ENCODE measurements at regions not wholly inside any gene's neighbourhood (a gene's known extent, or its start where the extent isn't known, plus 50 kb on each side); places are given as distances from the start of the nearest gene placed in this dataset.
"Not testable (repeated sequence)": the region's sequence is repeated elsewhere in the genome, so short reads cannot be mapped to it uniquely, and the experiment has no call there.

DNA sequence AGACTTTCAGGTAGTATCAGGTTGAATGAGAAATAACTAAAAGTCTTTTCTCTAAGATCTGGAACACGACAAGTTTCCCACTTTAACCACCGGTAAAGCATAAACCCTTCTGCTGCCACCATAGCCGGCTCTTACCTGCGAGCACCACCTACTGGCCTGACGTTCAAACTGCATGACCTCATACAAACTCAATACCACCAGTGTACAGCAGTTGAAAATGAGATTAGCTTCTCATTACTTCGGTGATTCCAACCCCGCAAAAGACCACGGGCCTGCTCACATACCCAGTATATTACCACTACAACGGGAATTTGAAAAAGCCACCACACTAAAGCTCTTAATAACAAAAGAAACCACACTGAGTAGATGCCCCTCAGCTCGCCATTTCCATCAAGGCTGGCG, 1238.6 kb downstream of the TMEM121 start:
- not testable (repeated sequence) for H3K27ac ChIP-seq
- TF ChIP-seq, protein P1, sequence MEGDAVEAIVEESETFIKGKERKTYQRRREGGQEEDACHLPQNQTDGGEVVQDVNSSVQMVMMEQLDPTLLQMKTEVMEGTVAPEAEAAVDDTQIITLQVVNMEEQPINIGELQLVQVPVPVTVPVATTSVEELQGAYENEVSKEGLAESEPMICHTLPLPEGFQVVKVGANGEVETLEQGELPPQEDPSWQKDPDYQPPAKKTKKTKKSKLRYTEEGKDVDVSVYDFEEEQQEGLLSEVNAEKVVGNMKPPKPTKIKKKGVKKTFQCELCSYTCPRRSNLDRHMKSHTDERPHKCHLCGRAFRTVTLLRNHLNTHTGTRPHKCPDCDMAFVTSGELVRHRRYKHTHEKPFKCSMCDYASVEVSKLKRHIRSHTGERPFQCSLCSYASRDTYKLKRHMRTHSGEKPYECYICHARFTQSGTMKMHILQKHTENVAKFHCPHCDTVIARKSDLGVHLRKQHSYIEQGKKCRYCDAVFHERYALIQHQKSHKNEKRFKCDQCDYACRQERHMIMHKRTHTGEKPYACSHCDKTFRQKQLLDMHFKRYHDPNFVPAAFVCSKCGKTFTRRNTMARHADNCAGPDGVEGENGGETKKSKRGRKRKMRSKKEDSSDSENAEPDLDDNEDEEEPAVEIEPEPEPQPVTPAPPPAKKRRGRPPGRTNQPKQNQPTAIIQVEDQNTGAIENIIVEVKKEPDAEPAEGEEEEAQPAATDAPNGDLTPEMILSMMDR (IDR thresholded peaks at IDR 0.05), result peak; percentile 72

DNA sequence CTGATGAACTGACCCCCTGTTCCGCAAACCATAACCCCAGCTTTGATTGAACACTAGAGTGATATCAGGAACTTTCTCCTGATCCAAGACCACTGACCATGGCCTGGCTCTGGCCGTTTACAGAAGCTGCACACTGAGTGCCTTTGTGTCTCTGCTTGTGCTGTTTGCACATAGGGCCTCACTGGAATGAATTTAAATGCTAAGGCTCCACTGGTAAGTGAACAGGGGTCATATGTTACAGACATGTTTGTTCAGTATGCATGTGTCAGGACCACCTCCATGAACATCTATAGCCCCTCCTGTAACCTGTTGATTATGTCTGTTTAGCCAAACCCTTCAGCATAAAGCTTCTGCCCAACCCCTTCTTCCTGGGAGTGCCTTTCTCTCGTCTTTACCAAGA, 1239.8 kb downstream of the TMEM121 start:
- H3K27ac ChIP-seq, result no peak overlapping the region
- no peak for TF ChIP-seq ZFX (IDR thresholded peaks at IDR 0.05; ENCODE audit: borderline replicate concordance)
- TF ChIP-seq, protein P1 (IDR thresholded peaks at IDR 0.05), result no peak

DNA sequence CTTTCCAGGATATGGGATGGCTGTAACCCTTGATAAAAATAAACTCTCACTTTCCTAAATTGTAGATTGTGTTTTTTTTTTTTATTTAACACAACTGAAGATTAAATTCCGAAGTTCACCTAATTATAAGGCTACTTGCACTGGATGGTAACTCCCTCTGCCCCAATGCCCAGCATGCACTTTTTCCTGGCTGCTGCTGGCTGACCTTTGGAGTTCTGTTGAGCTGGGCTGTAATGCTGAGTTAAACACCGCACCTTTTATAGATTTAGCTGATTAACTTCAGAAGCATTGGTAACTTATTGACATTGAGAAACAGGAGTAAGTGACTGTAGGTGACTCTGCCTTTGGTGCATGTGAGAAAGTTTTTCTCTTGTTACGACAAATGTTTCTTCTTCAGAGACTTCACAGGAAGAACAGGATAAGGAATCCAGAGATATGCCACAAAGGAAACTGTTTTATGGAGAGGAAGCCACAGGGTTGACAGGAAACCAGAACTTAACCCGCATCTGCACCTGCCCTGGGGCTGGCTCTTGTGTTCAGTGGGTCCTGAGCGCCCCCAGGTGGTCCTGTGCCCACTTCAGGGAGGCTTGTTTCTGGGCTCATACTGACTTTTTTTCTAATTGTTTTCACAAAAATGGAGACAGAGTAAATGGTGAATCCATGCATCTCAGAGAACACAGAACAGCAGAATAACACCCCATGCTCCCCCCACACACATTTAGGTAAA, 1240.3 kb downstream of the TMEM121 start:
- not testable (repeated sequence) for H3K27ac ChIP-seq

DNA sequence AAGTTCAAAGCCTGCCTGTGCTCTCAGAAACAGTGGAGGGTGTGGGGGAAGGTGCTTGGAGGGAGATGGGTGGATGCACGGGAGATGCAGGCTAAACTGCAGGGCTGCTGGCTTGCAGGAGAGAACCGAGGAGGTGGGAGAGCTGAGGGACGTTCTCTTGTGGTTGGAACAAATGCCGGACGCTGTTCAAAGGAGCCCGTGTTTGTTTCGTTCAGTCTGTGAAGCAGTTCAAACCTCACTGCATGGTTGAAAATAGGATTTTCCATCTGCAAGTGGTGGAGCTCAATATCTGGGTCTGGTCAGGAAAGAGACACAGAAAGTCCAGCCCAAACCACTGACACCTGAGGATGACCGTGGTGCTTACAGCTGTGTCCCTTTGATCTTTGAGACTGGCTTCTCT, 1241.8 kb downstream of the TMEM121 start:
- H3K27ac ChIP-seq, result not testable (repeated sequence)

DNA sequence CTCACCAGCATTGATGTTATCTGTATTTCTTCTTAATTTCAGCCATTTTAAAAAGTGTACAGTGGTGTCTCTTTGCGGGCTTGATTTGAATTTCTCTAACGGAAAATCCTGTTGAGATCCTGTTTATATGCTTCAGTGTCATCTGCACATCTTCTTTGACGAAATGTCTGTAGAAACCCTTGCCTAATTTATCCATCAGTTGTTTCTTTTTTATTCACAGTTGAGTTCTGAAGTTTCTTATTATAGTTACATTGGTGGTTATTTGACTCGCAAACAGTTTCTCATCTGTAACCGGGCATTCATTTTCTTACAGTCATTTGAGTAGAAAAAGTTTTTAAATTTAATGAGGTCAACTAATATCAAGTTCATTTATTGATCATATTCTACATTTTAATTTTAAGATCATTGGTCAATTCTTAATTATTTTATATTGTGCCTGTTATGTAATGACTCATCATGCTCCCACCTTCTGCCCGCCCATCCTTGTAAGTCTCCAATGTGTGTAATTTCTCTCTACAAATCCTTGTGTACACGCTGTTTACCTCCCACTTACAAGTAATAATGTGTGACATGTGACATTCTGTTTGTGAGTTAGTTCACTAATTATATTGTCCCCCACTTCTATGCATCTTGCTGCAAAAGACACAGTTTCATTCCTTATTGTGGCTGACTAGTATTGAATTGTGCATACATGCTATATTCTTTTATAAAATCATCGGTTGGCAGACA, 1242.8 kb downstream of the TMEM121 start:
- not testable (repeated sequence) for H3K27ac ChIP-seq

DNA sequence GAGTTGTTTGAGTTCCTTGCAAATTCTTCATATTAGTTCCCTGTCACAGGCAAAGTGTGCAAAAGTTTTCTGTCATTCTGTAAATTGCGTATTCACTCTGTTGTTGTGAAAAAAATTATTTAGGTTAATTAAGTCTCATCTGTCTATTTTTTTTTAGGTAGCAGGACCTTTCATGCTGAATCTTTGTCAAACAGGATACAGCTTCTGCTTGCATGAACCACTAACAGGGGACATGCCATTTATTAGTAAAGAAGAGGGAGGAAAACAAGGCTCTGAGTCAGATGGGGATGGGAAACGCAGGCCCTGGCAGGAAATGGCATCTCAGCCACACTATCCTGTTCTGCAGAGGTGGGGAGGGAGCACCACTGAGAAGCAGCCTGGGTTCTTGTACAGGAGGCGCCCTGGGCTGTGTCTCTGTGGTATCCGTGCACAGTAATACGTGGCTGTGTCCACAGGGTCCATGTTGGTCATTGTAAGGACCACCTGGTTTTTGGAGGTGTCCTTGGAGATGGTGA, 1243.8 kb downstream of the TMEM121 start:
- H3K27ac ChIP-seq, result not testable (repeated sequence)

DNA sequence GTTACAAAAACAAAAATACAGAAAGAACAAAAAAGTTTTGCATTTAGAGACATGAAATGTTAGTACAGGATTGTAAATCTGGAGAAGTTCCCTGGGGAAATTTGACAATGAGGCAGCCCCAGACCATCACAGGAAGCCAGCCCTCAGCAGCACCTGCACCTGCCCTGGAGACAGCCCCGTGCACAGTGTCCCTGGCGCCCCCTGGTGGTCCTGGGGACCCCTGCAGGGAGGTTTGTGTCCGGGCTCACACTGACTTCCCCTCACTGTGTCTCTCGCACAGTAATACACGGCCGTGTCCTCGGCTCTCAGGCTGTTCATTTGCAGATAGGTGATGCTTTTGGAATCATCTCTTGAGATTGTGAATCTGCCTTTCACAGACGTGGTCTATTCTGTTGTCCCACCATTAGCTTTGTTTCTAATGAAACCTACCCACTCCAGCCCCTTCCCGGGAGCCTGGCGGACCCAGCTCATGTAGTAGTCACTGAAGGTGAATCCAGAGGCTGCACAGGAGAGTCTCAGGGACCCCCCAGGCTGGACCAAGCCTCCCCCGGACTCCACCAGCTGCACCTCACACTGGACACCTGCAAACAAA, 1248.6 kb downstream of the TMEM121 start:
- H3K27ac ChIP-seq, result not testable (repeated sequence)
- TF ChIP-seq, protein P1 (IDR thresholded peaks at IDR 0.05), result peak; percentile 80

DNA sequence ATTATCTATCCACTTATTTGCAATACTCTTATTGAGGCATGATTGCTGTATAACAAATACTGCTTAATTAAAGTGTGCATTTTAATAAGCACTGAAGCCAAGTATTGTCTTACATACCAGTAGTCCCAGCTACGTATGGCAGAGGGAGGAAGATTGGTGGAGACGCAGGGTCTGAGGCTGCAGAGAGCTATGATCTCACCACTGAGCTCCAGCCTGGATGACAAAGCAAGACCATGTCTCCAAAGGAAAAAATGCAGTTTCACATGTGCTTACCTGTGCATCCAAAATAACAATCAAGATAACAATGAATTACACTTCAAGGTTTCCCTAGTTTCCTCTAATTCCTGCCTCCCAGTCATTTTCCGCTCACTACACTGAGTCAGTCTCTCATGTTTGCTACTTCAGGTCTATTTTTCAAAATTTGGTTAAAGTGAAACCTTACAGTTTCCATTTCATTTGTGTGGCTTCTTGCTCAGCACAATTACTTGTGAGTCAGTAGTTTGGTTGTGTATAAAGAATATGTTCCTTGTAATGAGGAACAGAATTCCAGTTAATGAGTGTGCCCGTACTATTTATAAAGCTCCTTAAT, 1250.1 kb downstream of the TMEM121 start:
- TF ChIP-seq, protein P1 (IDR thresholded peaks at IDR 0.05), result no peak
- no peak for TF ChIP-seq ZFX (IDR thresholded peaks at IDR 0.05; ENCODE audit: borderline replicate concordance)
- H3K27ac ChIP-seq, result no peak overlapping the region

DNA sequence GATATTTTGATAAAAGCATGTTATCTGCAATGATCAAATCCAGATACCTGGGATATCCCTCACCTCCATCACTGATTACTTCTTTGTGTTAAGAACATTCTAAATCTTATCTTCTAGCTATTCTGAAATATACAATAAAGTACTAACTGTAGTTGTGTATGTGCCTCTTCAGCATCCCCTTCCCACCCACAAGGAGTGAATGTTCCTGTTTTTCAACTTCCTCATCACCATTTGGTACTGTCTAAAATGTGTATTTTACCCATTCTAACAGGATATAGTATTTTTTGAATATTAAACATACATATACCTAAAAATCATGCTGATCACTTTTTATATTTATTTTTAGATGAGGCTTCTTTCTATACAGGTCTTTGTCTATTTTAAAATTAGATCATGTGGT, 1252.6 kb downstream of the TMEM121 start:
- TF ChIP-seq, protein P1 (IDR thresholded peaks at IDR 0.05), result no peak
- TF ChIP-seq ZFX (IDR thresholded peaks at IDR 0.05; ENCODE audit: borderline replicate concordance), result no peak
- H3K27ac ChIP-seq, result no peak overlapping the region

Measured in 22Rv1 (cell line).